Motor neuron (in vitro differentiated cells): ENCODE measurements at regions not wholly inside any gene's neighbourhood (a gene's known extent, or its start where the extent isn't known, plus 50 kb on each side); places are given as distances from the start of the nearest gene placed in this dataset.

ENCODE experiments used
- ATAC-seq, 8 experiments: fragments of 200-7000 bp; cut with Tn5 transposase; replicated peaks in 6 of 8; 2 replicates each; pipeline ENCODE4 v1.8.0; 2021; ENCODE audit warnings: mild to moderate bottlenecking in 8 of 8, moderate library complexity in 8 of 8
- H3K27ac ChIP-seq, 2 donors: fragments of 250-450 bp; sonication (Bioruptor Pico); 2 replicates each; pipeline ENCODE4 v1.9.0; 2021; ENCODE audit warnings: antibody characterized with exemption in 2 of 2, mild to moderate bottlenecking in 2 of 2, moderate library complexity in 1 of 2
- H3K4me1 ChIP-seq, 2 donors: fragments of 250-450 bp; sonication (Bioruptor Pico); replicated peaks in 1 of 2; 2 replicates each; pipeline ENCODE4 v1.6.1; 2021; ENCODE audit warnings: antibody characterized with exemption in 2 of 2, mild to moderate bottlenecking in 2 of 2, moderate library complexity in 1 of 2
- H3K4me3 ChIP-seq, 5 donors: fragments of 250-450 bp; sonication (Bioruptor Pico); 2 replicates each; pipeline ENCODE4 v1.9.0; 2021; ENCODE audit warnings: antibody characterized with exemption in 5 of 5, mild to moderate bottlenecking in 5 of 5, moderate library complexity in 4 of 5
- WGBS, 10 experiments: fragments of 450-650 bp; shearing (Covaris generic); methylation state at CpG; one replicate each; pipeline ENCODE4 v1.0.0; 2022; 5-methylcytosine and 5-hydroxymethylcytosine counted together
- in situ Hi-C, 9 experiments: fragments of 400-800 bp; cut with MboI; loops; one replicate each; pipeline ENCODE4 v1.15.0; 2021; ENCODE audit warnings: low sequenced_read_pairs in 9 of 9, low pct_unique_long_range_greater_than_20kb in 2 of 9; ENCODE audit not compliant: unreplicated experiment in 9 of 9

DNA sequence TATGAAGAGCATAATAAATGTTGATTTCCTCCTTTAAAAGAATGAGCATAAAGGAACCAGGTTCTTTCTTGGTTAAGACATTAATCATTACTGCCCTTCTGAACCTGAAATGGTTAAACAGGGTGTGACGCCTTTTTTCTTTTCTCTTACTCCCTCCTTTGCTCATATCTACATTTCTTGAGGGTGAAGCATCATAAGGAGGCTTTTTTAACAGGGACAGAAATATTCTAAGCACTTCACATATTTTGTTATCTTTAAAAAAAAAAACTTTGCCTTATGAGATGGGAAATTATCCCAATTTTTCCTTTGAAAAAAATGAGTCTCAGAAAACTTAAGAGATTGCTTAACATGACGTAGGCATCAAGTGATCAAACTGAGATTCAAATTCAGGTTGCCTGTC lies 1036.3 kb upstream of the TENM4 start:
- H3K4me1 ChIP-seq: no peaks in the 10 kb centered on the region
- no peak overlapping the region for H3K27ac ChIP-seq
- 17 to 100% (median 82%) methylated on average over 1 to 2 of the region's 2 CpGs for WGBS, 10 experiments
- H3K4me3 ChIP-seq: no peak overlapping the region
- no peak for ATAC-seq
- in situ Hi-C loops: no loop called here

DNA sequence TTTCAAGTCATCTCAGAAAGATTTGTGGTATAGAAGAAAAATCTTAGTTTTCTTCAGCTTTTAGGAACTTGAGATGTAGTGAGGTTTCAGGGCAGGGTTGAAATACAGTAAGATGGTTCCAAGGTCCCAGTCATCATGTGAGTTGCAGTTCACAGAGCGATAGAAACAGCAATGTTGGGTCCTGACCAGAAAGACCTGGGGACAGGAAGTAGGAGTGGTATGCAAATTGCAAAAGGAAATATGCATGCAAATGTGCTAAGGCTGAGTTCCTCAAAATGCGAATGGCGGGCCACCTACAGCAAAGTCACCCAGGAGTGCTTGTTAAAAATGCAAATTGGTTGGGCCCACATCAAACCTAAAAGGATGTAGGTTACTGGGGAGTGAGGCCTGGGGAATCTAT lies 1032.7 kb upstream of the TENM4 start:
- in situ Hi-C loops: no loop called here
- no peak overlapping the region for H3K4me3 ChIP-seq
- WGBS, 10 experiments: 47 to 100% (median 75%) methylated on average over 2 to 3 of the region's 3 CpGs; no CpG with 5 or more reads in 2 of the 10 experiments
- H3K27ac ChIP-seq: no peak overlapping the region
- H3K4me1 ChIP-seq: no peaks in the 10 kb centered on the region
- ATAC-seq: peak in 3 of 8 experiments; percentile 23 to 87 (median 72)

DNA sequence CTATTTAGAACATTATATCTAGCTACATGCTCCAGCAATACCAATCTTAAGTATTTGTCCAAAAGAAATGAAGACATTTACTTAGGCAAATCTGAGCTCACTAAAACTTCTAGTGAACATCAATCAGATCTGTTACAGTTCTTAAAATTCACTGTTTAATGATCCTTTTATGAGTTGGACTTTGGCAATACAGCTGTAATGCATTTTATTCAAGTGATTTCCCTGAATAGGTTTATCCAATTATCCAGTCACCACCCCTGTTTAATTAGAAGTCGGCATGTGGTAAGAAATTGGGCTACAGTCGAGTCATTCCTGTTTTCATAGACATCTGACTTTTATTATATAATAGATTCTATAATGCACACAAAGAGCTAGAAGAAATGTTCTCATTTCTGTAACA lies 1029.0 kb upstream of the TENM4 start:
- Histone ChIP-seq H3K4me1 (no peaks in the 10 kb centered on the region), H3K4me3 (no peak overlapping the region), H3K27ac (no peak overlapping the region)
- in situ Hi-C loops: no loop called here
- ATAC-seq: peak in 1 of 8 experiments; percentile 50
- 0 to 100% (median 86%) methylated on average over 1 to 2 of the region's 2 CpGs; no CpG with 5 or more reads in 3 of the 10 experiments for WGBS, 10 experiments

DNA sequence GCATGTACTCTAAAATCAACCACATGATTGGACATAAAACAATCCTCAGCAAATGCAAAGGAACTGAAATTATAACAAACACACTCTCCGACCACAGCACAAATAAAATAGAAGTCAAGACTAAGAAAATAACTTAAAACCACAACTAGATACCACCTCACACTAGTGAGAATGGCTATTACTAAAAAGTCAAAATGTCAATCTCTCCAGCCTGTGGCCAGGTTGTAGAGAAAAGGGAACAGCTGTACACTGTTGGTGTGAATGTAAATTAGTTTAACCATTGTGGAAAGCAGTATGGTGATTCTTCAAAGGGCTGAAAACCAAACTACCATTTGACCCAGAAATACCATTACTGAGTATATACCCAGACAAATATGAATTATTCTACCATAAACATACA lies 1025.7 kb upstream of the TENM4 start:
- in situ Hi-C loops: no loop called here
- Histone ChIP-seq H3K4me1 (no peaks in the 10 kb centered on the region), H3K27ac (no peak overlapping the region), H3K4me3 (no peak overlapping the region)
- 0 to 100% (median 50%) methylated on average over 1 of the region's 1 CpG; no CpG with 5 or more reads in 3 of the 10 experiments for WGBS, 10 experiments
- ATAC-seq: no peak

- 20 to 100% (median 80%) methylated on average over 1 to 2 of the region's 3 CpGs; no CpG with 5 or more reads in 4 of the 10 experiments for WGBS, 10 experiments
- in situ Hi-C loops: no loop called here
- Histone ChIP-seq H3K4me3 (no peak overlapping the region), H3K4me1 (peaks cover 10 to 12% of the 10 kb centered on the region in 2 donors), H3K27ac (no peak overlapping the region)
- no peak for ATAC-seq
Measured at GRCh38 chr11:80462211-80462610, 1021.4 kb upstream of the TENM4 start.

- Histone ChIP-seq H3K4me3 (no peak overlapping the region), H3K4me1 (peaks cover 10 to 14% of the 10 kb centered on the region in 2 donors), H3K27ac (no peak overlapping the region)
- no peak for ATAC-seq
- WGBS, 10 experiments: 9 to 100% (median 77%) methylated on average over 1 to 3 of the region's 3 CpGs
- in situ Hi-C loops: no loop called here
Measured at GRCh38 chr11:80458376-80458775, 1017.5 kb upstream of the TENM4 start.

GRCh38 chr11:80457823-80458222 lies 1017.0 kb upstream of the TENM4 start:
- peaks cover 10 to 14% of the 10 kb centered on the region in 2 donors for H3K4me1 ChIP-seq
- no peak overlapping the region for H3K4me3 ChIP-seq
- peak in 7 of 8 experiments; percentile 28 to 73 (median 52) for ATAC-seq
- in situ Hi-C loops: no loop called here
- H3K27ac ChIP-seq: no peak overlapping the region
- 7 to 100% (median 83%) methylated on average over 1 to 2 of the region's 2 CpGs; no CpG with 5 or more reads in 1 of the 10 experiments for WGBS, 10 experiments

DNA sequence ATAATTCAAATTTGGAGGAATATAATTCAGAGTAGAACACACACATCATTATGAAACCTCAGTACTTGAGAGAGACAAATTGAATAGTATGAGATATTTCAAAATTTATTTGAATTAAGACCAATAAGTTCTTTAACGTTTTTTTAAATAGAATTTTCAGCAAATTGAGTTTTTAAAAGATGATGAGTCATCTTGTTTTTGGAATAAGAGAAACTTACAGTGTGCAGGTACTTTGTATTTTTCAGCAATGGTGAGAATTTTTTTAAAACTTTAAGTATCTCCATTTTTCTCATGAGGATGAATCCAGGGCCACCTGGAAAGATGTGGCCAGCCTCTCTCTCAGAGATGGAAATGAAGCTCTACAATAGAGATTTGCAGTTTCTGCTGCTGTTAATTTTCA lies 1015.0 kb upstream of the TENM4 start:
- 0 to 80% (median 40%) methylated on average over 1 of the region's 1 CpG for WGBS, 10 experiments

DNA sequence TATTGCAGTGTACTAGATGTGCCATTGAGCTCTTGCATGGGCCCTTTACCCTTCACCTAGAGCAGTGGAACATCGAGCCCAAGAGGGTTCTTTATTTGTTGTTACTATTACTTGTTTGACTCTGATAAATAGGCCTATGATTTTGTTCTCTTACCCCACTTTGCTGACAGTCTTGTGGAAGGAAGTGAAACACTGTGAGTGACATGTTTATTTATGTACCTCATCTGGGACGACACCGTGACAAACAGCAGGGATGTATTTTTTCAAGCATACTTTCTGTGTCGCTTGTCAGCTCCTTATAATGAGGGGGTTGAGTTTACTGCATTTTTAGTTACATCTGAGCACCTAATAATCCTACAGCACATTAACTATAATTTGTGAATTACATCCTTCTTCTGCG lies 1010.3 kb upstream of the TENM4 start:
- H3K4me1 ChIP-seq: no peaks in the 10 kb centered on the region
- no peak for ATAC-seq
- no peak overlapping the region for H3K4me3 ChIP-seq
- in situ Hi-C loops: no loop called here
- no peak overlapping the region for H3K27ac ChIP-seq
- WGBS, 10 experiments: 0 to 100% (median 83%) methylated on average over 1 to 5 of the region's 5 CpGs; no CpG with 5 or more reads in 1 of the 10 experiments

More for the DNA sequence above, 1015.0 kb upstream of the TENM4 start:
- Histone ChIP-seq H3K4me3 (no peak overlapping the region), H3K4me1 (peaks cover 10 to 14% of the 10 kb centered on the region in 2 donors), H3K27ac (no peak overlapping the region)
- in situ Hi-C loops: no loop called here
- ATAC-seq: no peak

DNA sequence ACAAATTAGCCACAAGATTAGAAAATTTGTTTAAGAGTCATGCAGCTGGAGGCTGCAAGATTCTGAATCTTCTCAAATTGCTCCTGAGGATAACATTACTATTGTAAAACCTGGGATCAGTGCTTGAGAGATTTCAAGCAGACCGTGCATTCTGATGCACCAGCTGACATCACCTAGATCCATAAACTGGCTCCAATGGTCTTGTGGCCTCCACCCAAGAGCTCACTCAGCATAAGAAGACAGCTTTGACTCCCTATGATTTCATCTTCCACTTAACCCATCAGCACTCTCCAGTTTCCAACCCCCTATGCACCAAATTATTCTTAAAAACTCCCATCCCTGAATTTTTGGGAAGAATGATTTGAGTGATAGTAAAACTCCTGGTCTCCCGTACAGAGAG lies 1007.9 kb upstream of the TENM4 start:
- WGBS, 10 experiments: 10 to 100% (median 75%) methylated on average over 1 to 2 of the region's 2 CpGs; no CpG with 5 or more reads in 2 of the 10 experiments
- H3K4me3 ChIP-seq: no peak overlapping the region
- no peaks in the 10 kb centered on the region for H3K4me1 ChIP-seq
- H3K27ac ChIP-seq: no peak overlapping the region
- ATAC-seq: peak in 2 of 8 experiments; percentile 66 to 87
- in situ Hi-C loops: no loop called here

- 20 to 100% (median 58%) methylated on average over 1 to 2 of the region's 2 CpGs; no CpG with 5 or more reads in 2 of the 10 experiments for WGBS, 10 experiments
- no peak for ATAC-seq
- Histone ChIP-seq H3K27ac (no peak overlapping the region), H3K4me3 (no peak overlapping the region), H3K4me1 (no peaks in the 10 kb centered on the region)
- in situ Hi-C loops: no loop called here
Measured at GRCh38 chr11:80443177-80443576, 1002.3 kb upstream of the TENM4 start.

DNA sequence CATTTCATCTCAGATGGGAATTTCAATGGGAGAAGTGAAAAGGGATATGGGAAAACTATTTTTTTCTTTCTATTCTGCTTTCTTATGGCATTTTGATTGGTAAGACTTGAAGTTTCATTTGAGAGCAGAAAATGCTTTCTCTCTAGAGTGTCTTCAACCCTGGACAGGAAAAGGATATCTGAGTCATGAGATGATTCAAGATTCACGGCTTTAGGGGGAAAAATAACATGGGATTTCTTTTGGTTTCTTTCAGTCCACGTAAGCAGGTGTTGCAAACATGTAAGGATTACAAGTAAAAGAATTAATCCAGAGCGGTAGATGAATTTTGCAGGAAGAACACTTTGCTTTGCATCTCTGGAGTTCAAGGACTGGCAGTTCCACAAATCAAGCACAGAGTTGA lies 1001.0 kb upstream of the TENM4 start:
- no peak for ATAC-seq
- in situ Hi-C loops: no loop called here
- Histone ChIP-seq H3K27ac (no peak overlapping the region), H3K4me3 (no peak overlapping the region), H3K4me1 (no peaks in the 10 kb centered on the region)
- WGBS, 10 experiments: 8 to 100% (median 85%) methylated on average over 1 to 3 of the region's 3 CpGs

GRCh38 chr11:80440835-80441234 lies 1000.0 kb upstream of the TENM4 start:
- Histone ChIP-seq H3K27ac (no peak overlapping the region), H3K4me3 (no peak overlapping the region), H3K4me1 (no peaks in the 10 kb centered on the region)
- WGBS, 10 experiments: 0 to 80% (median 18%) methylated on average over 1 to 4 of the region's 4 CpGs; no CpG with 5 or more reads in 1 of the 10 experiments
- in situ Hi-C loops: no loop called here
- peak in 6 of 8 experiments; percentile 66 to 100 (median 88) for ATAC-seq

DNA sequence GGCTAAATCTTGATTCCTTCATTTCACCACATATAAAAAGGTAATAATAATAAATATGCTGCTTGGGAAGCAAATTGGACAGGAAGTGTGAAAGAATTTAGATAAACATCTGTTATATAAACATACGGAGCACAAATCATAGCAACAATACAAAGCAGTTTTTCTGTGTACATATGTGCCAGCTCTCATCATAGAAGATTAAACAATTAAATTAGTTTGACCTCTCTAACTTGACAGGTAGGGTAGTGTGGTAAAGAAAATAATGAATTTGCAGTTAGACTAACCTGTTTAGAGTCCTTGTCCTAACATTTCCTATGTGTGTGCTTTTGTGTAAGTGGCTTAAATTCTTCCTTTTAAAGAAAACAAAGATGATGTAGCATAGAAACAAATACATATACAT lies 995.7 kb upstream of the TENM4 start:
- in situ Hi-C loops: no loop called here
- H3K27ac ChIP-seq: no peak overlapping the region
- no peak overlapping the region for H3K4me3 ChIP-seq
- no peak for ATAC-seq
- H3K4me1 ChIP-seq: no peaks in the 10 kb centered on the region
- 13 to 100% (median 89%) methylated on average over 1 of the region's 1 CpG; no CpG with 5 or more reads in 2 of the 10 experiments for WGBS, 10 experiments
